ENCODE measurements at regions not wholly inside any gene's neighbourhood (a gene's known extent, or its start where the extent isn't known, plus 50 kb on each side); places are given as distances from the start of the nearest gene placed in this dataset.
"Not testable (repeated sequence)": the region's sequence is repeated elsewhere in the genome, so short reads cannot be mapped to it uniquely, and the experiment has no call there.

DNA sequence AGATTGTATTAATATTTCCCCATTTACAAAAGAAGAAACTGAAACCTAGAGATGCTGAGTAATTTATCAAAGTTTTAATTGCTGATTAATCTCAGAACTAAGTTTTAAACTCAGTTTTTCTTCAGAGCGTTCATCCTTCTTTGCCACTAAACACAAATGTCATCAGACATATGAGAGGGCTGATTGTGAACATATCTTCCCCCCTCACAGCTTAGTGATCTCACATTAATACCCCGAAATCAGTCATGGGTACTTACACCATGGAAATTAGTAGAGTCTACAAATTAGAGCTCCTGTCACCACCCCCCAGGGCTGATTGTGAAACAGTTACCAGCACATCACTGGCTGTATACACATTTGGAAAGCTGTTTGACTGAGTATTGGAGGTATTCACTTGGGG is 189.3 kb upstream of the SGO1 start:
- ATAC-seq (replicated peaks) (no peak), DNase-seq (no peak)
- no peaks in the 10 kb centered on the region for H3K27me3 Mint-ChIP-seq
- H3K36me3 Mint-ChIP-seq (ENCODE audit: insufficient read depth): no peaks in the 10 kb centered on the region
- no peaks in the 10 kb centered on the region for H3K9me3 Mint-ChIP-seq
- no peak overlapping the region for H3K27ac Mint-ChIP-seq
- no peaks in the 10 kb centered on the region for H3K4me1 Mint-ChIP-seq (ENCODE audit: low read depth in 2 of 2)
- H3K4me3 Mint-ChIP-seq: no peak overlapping the region

DNA sequence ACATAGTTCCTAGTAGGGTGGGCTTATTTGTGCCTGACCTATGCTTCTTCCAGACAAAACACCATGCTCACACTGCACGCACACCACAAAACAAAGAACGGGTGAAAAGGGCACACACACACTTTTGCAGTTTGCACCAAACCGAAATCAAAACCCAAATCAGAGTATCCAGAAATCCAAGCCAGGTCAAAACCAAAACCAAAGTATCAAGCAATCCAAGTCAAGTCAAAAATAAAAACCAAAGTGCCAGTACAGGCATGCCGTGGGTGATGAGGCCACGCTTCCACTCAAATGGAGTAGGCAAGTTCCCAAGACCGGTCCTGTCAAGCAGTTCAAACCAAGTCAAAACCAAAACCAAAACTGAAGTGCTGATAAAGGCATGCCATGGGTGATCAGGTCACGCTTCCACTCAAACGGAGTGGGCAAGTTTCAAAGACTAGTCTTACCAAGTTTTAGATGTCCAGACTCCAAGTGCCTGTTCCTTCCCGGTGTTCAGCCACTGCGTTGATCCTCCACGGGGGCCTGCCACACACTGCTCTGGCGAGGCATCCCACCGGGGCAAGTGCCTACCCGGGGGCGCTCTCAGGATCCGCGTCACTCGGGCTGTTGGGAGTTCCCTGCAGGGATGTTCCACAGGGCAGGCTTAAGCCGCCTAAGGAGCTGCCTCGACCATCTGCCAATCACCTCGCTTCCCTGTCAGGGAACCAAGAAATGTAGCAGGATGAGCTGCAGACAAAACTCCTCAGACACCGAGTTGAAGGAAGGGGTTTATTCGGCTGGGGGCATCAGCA is 184.5 kb upstream of the SGO1 start:
- not testable (repeated sequence) for H3K4me3 Mint-ChIP-seq; H3K4me1 Mint-ChIP-seq (ENCODE audit: low read depth in 2 of 2); H3K36me3 Mint-ChIP-seq (ENCODE audit: insufficient read depth); H3K9me3 Mint-ChIP-seq; ATAC-seq (replicated peaks); H3K27me3 Mint-ChIP-seq; DNase-seq; H3K27ac Mint-ChIP-seq

DNA sequence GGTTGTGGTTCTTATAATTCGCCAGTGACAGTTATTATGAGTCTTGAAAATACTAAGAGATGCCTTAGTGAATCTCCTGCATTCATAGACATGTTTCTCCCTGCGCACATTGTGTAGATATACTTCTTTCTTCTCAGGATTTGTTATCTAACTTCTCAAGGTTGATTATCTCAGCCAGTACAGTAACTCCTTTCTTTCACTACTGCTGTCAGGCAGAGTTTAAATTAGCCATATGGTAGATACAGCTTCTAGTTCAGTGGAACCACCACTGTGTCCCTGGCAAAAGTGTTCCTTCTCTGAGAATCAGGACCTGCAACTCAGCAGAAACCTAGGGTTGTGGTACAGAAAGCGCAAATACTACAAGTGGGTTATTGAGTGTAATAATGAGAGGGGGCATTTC is 175.0 kb upstream of the SGO1 start:
- ATAC-seq (replicated peaks) (no peak), DNase-seq (no peak)
- Mint-ChIP-seq H3K36me3 (ENCODE audit: insufficient read depth) (no peaks in the 10 kb centered on the region), H3K9me3 (peaks cover 0 to 2% of the 10 kb centered on the region in 2 donors), H3K27me3 (peaks cover 0 to 5% of the 10 kb centered on the region in 2 donors), H3K4me3 (no peak overlapping the region), H3K4me1 (ENCODE audit: low read depth in 2 of 2) (no peaks in the 10 kb centered on the region), H3K27ac (no peak overlapping the region)

DNA sequence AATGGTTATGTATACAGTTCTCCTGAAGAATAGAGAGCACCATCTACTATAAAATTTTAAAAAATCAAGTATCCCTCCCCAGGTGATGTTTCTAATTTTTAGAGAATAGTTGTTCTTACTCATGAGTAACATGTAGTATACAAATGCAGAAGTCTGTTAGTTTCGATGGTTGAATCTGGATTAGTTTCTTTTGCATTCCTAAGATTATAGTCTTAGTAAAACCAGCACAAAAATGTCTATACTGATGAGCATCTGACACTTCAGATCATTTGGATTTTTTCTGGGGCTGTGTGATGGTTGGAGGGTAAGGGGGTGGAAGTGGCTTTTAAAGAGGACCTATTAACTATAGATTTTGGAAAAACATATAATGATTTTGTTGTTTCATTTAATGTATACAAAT is 167.3 kb upstream of the SGO1 start:
- H3K27me3 Mint-ChIP-seq: no peaks in the 10 kb centered on the region
- H3K4me1 Mint-ChIP-seq (ENCODE audit: low read depth in 2 of 2): no peaks in the 10 kb centered on the region
- no peaks in the 10 kb centered on the region for H3K9me3 Mint-ChIP-seq
- no peak overlapping the region for H3K4me3 Mint-ChIP-seq
- no peak for DNase-seq
- no peak overlapping the region for H3K27ac Mint-ChIP-seq
- H3K36me3 Mint-ChIP-seq (ENCODE audit: insufficient read depth): no peaks in the 10 kb centered on the region
- ATAC-seq (replicated peaks): no peak

DNA sequence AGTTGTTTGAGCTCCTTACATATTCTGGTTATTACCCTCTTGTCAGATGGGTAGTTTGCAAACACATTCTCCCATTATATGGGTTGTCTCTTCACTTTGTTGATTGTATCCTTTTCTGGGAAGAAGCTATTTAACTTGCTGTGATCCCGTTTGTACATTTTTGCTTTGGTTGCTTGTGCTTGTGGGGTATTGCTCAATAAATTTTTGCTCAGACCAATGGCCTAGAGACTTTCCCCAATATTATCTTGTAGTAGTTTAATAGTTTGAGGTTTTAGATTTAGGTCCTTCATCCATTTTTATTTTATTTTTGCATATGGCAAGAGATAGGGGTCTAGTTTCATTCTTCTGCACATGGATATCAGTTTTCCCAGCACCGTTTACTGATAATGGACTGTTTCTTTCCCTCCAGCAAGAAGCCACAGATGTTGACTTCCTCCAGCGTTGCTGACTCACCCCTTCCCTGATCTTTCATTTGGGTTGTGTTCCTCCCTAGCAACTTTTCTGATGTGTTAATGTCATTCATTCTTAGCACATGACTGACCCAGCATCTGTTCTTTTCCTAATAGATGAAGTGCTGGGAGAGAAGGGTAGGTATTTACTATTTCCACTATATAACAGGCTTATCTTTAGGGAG is 166.7 kb upstream of the SGO1 start:
- DNase-seq (no peak), ATAC-seq (replicated peaks) (no peak)
- H3K27me3 Mint-ChIP-seq: no peaks in the 10 kb centered on the region
- no peaks in the 10 kb centered on the region for H3K4me1 Mint-ChIP-seq (ENCODE audit: low read depth in 2 of 2)
- H3K9me3 Mint-ChIP-seq: no peaks in the 10 kb centered on the region
- H3K36me3 Mint-ChIP-seq (ENCODE audit: insufficient read depth): no peaks in the 10 kb centered on the region
- H3K27ac Mint-ChIP-seq: no peak overlapping the region
- H3K4me3 Mint-ChIP-seq: no peak overlapping the region

DNA sequence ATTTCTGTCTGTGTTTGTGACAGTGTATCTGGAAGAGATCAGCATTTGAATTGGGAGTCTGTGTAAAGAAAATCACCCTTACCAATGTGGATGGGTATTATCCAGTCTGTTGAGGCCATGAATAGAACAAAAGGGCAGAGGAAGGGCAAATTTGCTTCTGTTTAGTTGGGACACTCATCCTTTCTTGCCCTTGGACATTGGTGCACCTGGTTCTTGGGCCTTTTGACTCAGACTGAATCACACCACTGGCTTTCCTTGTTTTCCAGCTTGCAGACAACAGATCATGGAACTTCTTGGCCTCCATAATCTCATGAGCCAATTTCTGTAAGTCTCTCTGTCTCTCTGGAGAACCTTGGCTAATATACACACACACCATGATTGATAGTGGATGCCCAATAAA is 164.4 kb upstream of the SGO1 start:
- H3K36me3 Mint-ChIP-seq (ENCODE audit: insufficient read depth): peaks cover 1% of the 10 kb centered on the region
- H3K4me3 Mint-ChIP-seq: no peak overlapping the region
- H3K27ac Mint-ChIP-seq: no peak overlapping the region
- H3K9me3 Mint-ChIP-seq: no peaks in the 10 kb centered on the region
- H3K4me1 Mint-ChIP-seq (ENCODE audit: low read depth in 2 of 2): no peaks in the 10 kb centered on the region
- no peaks in the 10 kb centered on the region for H3K27me3 Mint-ChIP-seq
- no peak for DNase-seq
- no peak for ATAC-seq (replicated peaks)

DNA sequence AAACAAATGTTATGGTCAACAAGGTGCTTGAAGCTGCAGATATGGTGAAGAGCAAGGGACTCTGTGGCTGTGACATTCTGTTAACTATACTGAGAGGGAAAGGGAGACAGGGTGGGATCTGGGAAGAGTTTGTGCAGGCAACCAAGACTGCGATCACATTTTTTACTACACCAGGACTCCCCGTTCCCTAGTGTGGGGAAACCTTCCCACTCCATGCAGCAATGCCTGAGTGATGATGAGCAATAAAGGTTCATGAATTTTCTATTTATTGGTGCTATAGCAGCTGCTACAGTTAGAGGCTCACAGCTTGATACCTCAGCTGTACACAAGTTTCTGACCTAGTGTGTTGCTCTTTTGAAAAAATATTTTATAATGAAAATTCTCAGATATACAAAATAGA is 160.9 kb upstream of the SGO1 start:
- Mint-ChIP-seq H3K4me3 (no peak overlapping the region), H3K9me3 (no peaks in the 10 kb centered on the region), H3K4me1 (ENCODE audit: low read depth in 2 of 2) (no peaks in the 10 kb centered on the region), H3K27ac (no peak overlapping the region), H3K27me3 (no peaks in the 10 kb centered on the region), H3K36me3 (ENCODE audit: insufficient read depth) (peaks cover 3% of the 10 kb centered on the region)
- ATAC-seq (replicated peaks) (no peak), DNase-seq (no peak)

DNA sequence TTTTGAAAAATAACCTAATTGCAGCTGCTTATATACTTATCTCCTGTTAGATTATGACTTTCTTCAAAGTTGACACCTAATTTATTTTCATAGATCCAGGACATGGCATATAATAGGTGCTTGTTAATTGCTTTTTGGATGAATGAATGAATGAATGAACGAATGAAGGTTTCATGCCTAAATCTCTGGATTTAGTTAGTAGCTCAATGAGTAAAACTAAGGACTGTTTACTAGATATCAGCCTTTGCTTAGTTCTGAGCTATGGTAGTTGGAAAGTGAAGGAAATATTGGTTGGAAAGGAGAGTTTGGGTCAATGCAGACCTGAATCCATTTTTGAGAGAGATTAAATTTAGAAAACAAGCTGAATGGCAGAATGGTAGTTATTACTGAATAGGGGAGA is 160.4 kb upstream of the SGO1 start:
- Mint-ChIP-seq H3K27ac (no peak overlapping the region), H3K9me3 (no peaks in the 10 kb centered on the region), H3K36me3 (ENCODE audit: insufficient read depth) (peaks cover 3% of the 10 kb centered on the region), H3K4me3 (no peak overlapping the region), H3K4me1 (ENCODE audit: low read depth in 2 of 2) (no peaks in the 10 kb centered on the region), H3K27me3 (no peaks in the 10 kb centered on the region)
- no peak for DNase-seq
- ATAC-seq (replicated peaks): no peak

DNA sequence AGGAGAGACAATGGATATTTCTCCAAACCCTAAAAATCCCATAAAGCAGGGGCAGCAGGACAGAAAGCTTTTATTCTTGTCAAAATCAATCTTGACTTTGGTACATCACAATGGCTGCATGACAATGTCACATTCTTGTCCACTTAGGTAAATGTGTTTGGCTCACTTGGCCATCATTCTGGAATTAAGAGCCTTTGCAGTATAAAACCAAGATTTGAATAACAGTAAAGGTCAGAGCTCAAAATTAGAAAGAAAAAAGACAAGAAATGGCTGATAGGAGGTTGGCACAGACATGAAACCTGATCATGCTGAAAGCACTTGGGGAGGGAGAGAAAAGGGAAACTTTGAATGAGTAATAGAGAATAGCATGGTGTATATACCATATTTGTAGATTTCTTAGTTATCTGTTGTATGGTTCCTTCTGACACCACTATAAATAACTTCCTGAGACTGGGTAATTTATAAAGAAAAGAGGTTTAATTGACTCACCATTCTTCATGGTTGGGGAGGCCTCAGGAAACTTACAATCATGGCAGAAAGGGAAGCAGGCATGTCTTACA is 158.5 kb upstream of the SGO1 start:
- no peak overlapping the region for H3K27ac Mint-ChIP-seq
- peaks cover 3% of the 10 kb centered on the region for H3K36me3 Mint-ChIP-seq (ENCODE audit: insufficient read depth)
- no peak for DNase-seq
- no peaks in the 10 kb centered on the region for H3K9me3 Mint-ChIP-seq
- no peak for ATAC-seq (replicated peaks)
- H3K4me1 Mint-ChIP-seq (ENCODE audit: low read depth in 2 of 2): no peaks in the 10 kb centered on the region
- H3K4me3 Mint-ChIP-seq: no peak overlapping the region
- H3K27me3 Mint-ChIP-seq: no peaks in the 10 kb centered on the region

DNA sequence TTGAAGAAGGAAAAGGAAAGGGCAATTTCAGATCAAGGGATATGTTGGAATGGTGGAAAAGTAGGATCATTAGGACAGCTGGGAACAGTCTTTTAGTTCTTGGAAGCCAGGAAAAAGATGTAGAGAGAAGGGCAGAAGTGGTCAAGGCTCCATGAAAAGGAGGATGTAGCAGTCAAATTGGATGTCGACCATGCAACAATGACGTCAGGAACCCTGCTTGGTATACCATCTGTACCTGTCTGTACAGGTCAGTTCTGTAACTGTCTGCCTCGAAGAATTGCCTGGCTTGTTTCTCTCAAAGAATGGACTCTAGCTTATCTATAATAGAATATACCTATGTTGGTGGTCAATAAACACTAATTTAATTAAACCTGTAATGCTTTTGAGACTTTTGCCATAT is 157.8 kb upstream of the SGO1 start:
- Mint-ChIP-seq H3K27me3 (no peaks in the 10 kb centered on the region), H3K36me3 (ENCODE audit: insufficient read depth) (peaks cover 3% of the 10 kb centered on the region), H3K4me1 (ENCODE audit: low read depth in 2 of 2) (no peaks in the 10 kb centered on the region), H3K9me3 (no peaks in the 10 kb centered on the region), H3K27ac (no peak overlapping the region), H3K4me3 (no peak overlapping the region)
- no peak for ATAC-seq (replicated peaks)
- no peak for DNase-seq

DNA sequence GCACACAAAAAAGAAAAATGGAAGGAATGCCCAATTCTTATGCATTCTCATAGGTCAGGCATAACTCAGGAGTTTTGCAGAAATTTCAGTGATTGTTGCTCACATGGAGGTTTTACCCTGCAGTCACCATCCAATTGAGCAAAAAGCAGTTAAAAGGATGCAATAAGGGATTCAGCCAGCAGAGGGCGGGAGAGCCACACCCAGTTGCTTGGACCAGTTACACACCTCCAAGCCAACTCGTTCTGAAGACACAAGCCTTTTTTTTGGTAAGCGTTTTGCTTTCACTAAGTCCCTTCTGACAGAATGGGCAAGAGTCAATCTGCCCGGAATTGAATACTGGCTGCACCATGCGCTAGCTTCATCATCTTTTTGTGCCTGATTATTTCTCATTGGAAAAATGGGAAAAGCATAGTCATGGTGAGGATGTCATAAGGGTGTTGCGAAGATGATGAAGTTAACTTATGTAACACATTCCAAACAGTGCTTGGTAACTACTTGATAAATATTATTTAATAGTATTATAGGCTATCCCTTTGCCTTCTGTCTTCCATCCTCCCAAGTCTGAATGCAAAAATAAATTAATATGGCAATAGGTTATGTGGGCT is 154.4 kb upstream of the SGO1 start:
- ATAC-seq (replicated peaks) (peak; percentile 72), DNase-seq (peak; percentile 41 to 63 (median 49))
- Mint-ChIP-seq H3K27me3 (no peaks in the 10 kb centered on the region), H3K27ac (no peak overlapping the region), H3K4me3 (no peak overlapping the region), H3K36me3 (ENCODE audit: insufficient read depth) (peaks cover 2% of the 10 kb centered on the region), H3K9me3 (no peaks in the 10 kb centered on the region), H3K4me1 (ENCODE audit: low read depth in 2 of 2) (no peaks in the 10 kb centered on the region)

DNA sequence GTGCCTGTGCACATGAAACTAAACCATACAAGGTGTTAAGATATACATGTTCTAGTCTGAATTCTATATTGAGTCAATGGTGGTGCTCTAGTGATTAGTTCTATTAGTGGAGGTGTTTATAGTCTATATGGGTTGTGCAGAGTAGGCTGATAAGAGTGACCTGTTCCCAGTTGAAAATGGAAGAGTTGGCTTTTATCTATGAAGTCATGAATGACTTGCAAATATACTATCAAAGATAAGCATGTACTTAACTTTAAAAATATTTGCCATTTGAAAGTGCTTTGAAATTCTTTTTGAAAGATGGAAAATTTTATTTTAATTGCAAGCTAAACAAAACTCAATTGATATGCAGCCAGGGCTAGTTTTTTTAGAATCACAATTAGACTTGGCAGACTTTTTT is 150.6 kb upstream of the SGO1 start:
- H3K36me3 Mint-ChIP-seq (ENCODE audit: insufficient read depth): no peaks in the 10 kb centered on the region
- no peak overlapping the region for H3K27ac Mint-ChIP-seq
- H3K4me1 Mint-ChIP-seq (ENCODE audit: low read depth in 2 of 2): no peaks in the 10 kb centered on the region
- H3K9me3 Mint-ChIP-seq: no peaks in the 10 kb centered on the region
- peaks cover 0 to 6% of the 10 kb centered on the region in 2 donors for H3K27me3 Mint-ChIP-seq
- ATAC-seq (replicated peaks) (no peak), DNase-seq (no peak)
- H3K4me3 Mint-ChIP-seq: no peak overlapping the region

DNA sequence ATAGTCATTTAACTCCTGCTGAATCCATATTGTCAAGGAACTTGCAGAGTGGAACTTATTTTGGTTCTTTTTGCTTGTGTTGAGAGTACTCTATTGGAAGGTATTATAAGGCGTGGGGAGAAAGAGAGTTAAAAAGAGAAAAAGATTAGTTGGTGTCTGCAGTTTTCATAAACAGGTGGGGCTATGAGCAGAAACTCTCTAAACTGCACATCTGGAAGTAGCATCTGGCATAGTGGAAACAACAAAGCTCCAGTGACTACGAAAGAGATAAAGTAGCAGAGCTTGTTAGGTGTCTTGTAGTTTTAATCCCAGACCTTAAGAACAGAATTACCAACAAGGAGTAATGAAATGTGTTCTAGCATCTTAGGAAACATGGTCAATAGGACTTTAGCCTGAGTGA is 148.8 kb upstream of the SGO1 start:
- no peaks in the 10 kb centered on the region for H3K4me1 Mint-ChIP-seq (ENCODE audit: low read depth in 2 of 2)
- DNase-seq (no peak), ATAC-seq (replicated peaks) (no peak)
- no peaks in the 10 kb centered on the region for H3K9me3 Mint-ChIP-seq
- H3K36me3 Mint-ChIP-seq (ENCODE audit: insufficient read depth): no peaks in the 10 kb centered on the region
- no peak overlapping the region for H3K4me3 Mint-ChIP-seq
- no peak overlapping the region for H3K27ac Mint-ChIP-seq
- H3K27me3 Mint-ChIP-seq: peaks cover 0 to 6% of the 10 kb centered on the region in 2 donors

DNA sequence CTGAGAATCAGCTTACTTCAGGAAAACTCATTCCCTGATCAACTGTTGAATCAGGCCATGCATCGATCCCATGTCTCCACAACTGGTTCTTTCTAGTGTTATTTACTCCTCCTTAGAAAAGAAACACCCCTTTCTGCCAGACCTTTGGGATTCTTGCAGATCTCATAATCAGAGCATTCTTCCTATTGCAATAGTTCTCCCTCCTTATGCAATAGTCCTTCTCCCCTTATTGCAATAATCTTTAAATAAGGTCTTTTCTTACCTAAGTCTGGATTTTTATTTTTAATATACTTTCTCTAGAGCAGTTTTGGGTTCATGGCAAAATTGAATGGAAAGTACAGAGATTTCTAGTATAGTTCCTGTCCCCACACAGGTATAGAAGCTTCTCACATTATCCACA is 141.9 kb upstream of the SGO1 start:
- no peak overlapping the region for H3K27ac Mint-ChIP-seq
- H3K36me3 Mint-ChIP-seq (ENCODE audit: insufficient read depth): no peaks in the 10 kb centered on the region
- ATAC-seq (replicated peaks) (no peak), DNase-seq (no peak)
- H3K4me3 Mint-ChIP-seq: no peak overlapping the region
- H3K9me3 Mint-ChIP-seq: no peaks in the 10 kb centered on the region
- H3K4me1 Mint-ChIP-seq (ENCODE audit: low read depth in 2 of 2): no peaks in the 10 kb centered on the region
- no peaks in the 10 kb centered on the region for H3K27me3 Mint-ChIP-seq
